Prostate gland (tissue), 2 donors: ENCODE measurements at regions not wholly inside any gene's neighbourhood (a gene's known extent, or its start where the extent isn't known, plus 50 kb on each side); places are given as distances from the start of the nearest gene placed in this dataset.
"Not testable (repeated sequence)": the region's sequence is repeated elsewhere in the genome, so short reads cannot be mapped to it uniquely, and the experiment has no call there.

Experiments
- POLR2A ChIP-seq: fragments of 450-650 bp; IDR thresholded peaks from one replicate; pipeline ENCODE4 v1.6.1; 2016; ENCODE audit warnings: antibody characterized with exemption, mild to moderate bottlenecking
- TF ChIP-seq, protein P1 (sequence below), 4 experiments: fragments of 200-600 bp in 2 of 4; fragments of 450-650 bp in 2 of 4; sonication (generic) in 2 of 4; IDR thresholded peaks; 1 replicate in 3 of 4; 2 replicates in 1 of 4; pipeline ENCODE4 v1.5.1; 2016 to 2019; ENCODE audit warnings: antibody characterized with exemption in 4 of 4, mild to moderate bottlenecking in 2 of 4, moderate library complexity in 2 of 4

DNA sequence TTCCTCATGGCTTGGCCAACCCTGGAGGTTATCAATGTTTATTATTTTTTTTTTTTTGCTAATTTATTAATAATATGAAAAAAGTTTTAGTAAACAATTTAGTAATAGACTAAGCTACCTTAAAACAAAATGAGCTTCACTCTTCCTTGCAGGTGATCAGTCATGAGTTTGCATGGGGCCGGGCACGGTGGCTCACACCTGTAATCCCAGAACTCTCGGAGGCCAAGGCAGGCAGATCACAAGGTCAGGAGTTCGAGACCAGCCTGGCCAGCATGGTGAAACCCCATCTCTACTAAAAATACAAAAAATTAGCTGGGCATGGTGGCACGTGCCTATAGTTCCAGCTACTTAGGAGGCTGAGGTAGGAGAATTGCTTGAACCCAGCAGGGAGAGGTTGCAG, 103.4 kb upstream of the LARP1 start:
- TF ChIP-seq, protein P1, sequence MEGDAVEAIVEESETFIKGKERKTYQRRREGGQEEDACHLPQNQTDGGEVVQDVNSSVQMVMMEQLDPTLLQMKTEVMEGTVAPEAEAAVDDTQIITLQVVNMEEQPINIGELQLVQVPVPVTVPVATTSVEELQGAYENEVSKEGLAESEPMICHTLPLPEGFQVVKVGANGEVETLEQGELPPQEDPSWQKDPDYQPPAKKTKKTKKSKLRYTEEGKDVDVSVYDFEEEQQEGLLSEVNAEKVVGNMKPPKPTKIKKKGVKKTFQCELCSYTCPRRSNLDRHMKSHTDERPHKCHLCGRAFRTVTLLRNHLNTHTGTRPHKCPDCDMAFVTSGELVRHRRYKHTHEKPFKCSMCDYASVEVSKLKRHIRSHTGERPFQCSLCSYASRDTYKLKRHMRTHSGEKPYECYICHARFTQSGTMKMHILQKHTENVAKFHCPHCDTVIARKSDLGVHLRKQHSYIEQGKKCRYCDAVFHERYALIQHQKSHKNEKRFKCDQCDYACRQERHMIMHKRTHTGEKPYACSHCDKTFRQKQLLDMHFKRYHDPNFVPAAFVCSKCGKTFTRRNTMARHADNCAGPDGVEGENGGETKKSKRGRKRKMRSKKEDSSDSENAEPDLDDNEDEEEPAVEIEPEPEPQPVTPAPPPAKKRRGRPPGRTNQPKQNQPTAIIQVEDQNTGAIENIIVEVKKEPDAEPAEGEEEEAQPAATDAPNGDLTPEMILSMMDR (IDR thresholded peaks at IDR 0.05): not testable (repeated sequence)
- TF ChIP-seq POLR2A: not testable (repeated sequence)
